ENCODE measurements at regions not wholly inside any gene's neighbourhood (a gene's known extent, or its start where the extent isn't known, plus 50 kb on each side); places are given as distances from the start of the nearest gene placed in this dataset.

GRCh38 chr18:37852464-37852863 is 286.9 kb upstream of the CELF4 start:
- TF ChIP-seq, protein P1, sequence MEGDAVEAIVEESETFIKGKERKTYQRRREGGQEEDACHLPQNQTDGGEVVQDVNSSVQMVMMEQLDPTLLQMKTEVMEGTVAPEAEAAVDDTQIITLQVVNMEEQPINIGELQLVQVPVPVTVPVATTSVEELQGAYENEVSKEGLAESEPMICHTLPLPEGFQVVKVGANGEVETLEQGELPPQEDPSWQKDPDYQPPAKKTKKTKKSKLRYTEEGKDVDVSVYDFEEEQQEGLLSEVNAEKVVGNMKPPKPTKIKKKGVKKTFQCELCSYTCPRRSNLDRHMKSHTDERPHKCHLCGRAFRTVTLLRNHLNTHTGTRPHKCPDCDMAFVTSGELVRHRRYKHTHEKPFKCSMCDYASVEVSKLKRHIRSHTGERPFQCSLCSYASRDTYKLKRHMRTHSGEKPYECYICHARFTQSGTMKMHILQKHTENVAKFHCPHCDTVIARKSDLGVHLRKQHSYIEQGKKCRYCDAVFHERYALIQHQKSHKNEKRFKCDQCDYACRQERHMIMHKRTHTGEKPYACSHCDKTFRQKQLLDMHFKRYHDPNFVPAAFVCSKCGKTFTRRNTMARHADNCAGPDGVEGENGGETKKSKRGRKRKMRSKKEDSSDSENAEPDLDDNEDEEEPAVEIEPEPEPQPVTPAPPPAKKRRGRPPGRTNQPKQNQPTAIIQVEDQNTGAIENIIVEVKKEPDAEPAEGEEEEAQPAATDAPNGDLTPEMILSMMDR (IDR thresholded peaks at IDR 0.05): no peak
- no peak for TF ChIP-seq POLR2A (IDR thresholded peaks at IDR 0.05)

Data from Peyer's patch (tissue), 4 donors.